GM18507 (cell line): ENCODE measurements at regions not wholly inside any gene's neighbourhood (a gene's known extent, or its start where the extent isn't known, plus 50 kb on each side); places are given as distances from the start of the nearest gene placed in this dataset.

Experiments used
- DNase-seq: peaks from one replicate; pipeline ENCODE4 v3.0.0; 2011; ENCODE audit warnings: low read depth; ENCODE audit not compliant: insufficient read length; ENCODE audit errors: extremely low spot score
- FAIRE-seq: peaks from 2 replicates; lab custom pipeline; 2011; peaks lifted over from hg19 to GRCh38; lab: Jason Lieb, UNC

DNA sequence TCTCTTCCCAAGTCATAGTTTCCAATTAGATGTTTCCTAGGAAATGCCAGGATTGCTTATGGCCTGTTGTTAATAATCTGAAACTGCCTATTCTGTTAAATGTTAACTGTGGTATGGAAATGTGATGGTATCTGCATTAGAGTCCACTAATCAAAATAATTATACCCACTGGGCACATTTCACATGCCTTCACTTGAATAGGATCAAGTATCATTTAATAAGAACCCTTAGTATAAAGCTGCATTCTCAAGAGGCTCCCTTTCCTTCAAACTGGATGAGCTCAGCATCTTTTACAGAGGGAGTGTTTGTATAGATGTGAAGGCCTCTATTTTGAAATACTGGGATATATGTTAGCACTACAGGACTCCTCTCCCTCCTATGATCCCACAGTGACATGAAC, 477.2 kb upstream of the VRK2 start:
- FAIRE-seq (no peak), DNase-seq (no peak)

DNA sequence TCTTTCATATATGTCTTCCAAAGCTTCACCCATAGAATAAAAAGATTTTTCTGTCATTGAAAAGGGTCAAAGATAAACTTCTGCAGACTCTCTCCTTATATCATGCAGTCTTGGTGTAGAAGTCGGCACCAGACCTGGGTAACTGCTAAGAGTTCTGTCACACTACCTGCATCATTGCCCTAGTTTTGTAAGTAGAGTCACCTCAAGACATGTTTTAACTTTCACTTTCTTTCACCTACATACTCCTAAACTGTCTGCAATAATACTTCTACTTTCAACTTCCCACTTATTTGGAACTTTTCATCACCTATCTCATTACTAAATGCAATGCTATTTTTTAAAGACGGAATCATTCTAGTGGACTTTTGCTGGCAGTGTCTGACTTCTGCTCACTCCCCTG, 475.6 kb upstream of the VRK2 start:
- FAIRE-seq (no peak), DNase-seq (no peak)

DNA sequence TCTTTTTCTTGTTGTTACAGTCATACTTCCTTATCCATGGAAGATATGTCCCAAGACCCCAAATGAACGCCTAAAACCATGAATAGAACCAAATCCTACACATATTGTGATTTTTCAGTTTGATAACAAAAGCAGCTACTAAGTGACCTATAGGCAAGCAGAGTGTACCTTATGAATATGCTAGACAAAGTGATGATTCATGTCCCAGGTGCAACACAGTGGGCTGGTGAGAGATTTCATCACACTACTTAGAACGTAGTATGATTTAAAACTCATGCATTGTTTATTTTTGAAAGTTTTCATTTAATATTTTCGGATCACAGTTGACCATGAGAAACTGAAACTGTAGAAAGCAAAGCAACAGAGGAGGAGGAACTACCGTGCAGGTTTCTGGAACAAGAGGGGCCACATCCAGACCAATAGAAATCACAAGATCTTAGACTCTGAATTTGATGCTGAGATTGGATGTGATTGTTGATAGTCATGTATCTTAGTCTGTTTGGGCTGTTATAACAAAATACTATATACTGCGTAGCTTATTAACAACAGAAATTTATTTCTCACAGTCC, 470.8 kb upstream of the VRK2 start:
- DNase-seq = no peak
- no peak for FAIRE-seq

DNA sequence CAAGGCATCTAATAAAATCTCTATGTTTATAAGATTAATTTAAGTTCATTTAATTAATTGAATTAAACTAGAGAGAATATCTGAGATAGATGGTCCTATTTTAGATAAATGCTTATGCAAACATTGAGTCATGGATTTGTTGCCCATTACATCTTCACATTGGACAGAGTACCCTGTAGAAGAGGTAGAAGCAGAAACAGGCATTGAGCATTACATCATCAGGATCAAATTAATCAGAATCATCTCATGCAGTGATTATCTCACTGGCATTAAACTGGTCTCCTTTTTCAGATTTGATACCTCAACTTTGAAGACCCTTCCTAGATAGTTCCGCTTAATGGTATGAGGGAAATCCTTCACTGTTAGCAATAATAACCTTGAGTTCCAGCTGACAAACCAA, 469.6 kb upstream of the VRK2 start:
- no peak for DNase-seq
- FAIRE-seq = no peak

DNA sequence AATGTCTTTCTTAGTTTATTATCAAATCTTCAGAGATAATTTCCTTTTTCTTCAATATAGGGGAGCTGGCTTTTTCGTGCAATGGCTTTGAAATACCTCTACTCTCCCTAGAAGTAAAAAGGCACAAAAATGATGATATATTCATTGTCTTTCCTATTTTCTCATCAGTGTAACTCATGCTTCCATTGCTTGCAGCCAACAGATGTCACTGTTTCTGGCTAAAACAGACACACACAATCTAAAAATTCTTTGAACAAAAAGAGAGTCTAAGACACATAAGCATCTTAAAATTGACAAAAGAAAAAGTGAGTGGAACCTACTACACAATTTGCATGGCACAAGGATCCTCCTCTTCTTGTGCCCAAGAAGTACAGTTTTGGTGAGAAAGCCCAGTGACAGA, 448.7 kb upstream of the VRK2 start:
- DNase-seq (no peak), FAIRE-seq (no peak)

DNA sequence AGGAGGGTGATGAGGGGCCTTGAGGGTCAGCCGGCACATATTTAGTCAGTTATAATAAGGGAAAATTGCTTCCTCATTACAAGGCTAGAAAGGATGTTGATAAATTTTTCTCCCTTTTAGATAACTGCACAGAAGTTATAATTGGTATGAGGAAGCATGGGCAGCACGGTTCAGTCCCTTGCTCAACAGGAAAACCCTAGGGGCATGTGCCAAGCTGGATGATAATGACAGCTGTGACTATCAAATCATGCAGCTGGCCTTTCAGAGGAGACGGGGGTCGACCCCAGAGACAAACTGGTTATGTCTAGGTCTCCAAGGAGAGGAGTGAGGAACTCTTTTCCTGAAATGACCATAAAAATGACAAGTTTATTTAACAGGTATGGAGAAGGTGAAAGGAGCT, 448.1 kb upstream of the VRK2 start:
- no peak for DNase-seq
- no peak for FAIRE-seq

DNA sequence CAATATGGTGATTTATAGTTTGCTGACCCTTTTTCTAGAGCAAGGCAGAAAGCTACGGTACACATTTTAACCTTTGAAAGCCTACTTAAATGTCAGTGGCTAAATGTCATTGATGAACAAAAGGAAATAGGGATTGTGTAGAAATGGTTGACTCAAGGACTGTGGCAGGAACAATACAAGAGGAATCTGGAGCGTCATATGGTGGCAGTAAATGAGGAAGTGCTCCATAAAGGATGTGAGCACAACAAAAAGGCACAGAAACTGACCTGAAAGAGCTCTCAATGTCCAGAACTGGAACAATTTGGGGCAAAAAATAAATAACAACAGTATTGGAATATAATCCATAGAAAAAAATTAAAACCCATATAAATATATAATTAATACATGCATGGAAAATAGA, 443.9 kb upstream of the VRK2 start:
- FAIRE-seq = no peak

DNA sequence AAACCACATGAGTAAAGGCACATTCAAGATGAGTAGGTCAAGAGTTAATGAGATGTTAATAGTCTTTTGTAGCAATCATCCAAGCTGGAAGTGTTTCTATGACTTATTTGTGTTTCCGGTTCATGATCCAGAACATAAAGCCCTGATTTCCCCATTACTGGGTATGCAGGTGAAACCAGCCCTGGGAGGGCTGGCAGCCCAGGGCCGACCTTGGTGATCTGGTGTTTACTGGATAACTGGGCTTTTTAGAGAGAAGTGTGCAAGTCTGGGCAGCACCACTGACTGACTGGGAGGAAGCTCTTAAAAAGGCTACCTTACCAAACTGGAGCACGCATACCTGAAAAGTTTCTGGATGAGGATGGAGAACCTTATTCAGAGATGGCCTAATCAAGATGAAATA, 431.6 kb upstream of the VRK2 start:
- DNase-seq (no peak), FAIRE-seq (no peak)

More for the DNA sequence above, 443.9 kb upstream of the VRK2 start:
- DNase-seq = no peak

DNA sequence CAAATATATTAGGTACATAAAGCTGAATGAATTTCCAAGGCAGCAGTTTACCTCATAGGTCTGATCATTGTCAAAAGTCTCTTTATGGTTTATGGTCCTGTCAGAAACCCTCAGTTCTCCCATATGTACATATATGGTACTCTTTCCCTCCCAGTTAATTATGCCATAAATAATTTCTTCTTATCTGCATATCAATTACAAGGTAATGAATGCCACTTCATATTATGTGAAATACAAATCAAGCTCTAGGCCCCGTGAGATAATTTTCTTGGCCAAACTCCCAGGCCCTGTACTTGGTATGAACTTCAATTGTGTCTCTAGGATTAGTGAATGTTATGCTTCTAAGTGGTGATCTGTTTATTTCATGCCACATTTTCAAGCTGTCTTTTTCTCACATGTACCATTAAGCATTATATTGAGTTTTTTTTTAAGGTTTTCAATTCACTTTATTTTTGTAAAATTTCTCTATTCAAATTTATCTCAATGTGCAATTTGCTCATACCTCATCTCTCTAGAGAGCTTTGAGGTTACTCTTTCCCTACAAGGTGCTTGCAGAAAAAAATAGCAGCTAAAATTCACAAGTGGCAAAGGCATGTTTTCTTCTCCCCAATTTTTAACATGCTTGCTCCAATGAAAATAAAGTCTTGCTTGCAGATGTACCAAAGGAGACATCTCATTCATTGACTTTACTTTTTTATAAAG, 430.6 kb upstream of the VRK2 start:
- no peak for DNase-seq
- FAIRE-seq = no peak

DNA sequence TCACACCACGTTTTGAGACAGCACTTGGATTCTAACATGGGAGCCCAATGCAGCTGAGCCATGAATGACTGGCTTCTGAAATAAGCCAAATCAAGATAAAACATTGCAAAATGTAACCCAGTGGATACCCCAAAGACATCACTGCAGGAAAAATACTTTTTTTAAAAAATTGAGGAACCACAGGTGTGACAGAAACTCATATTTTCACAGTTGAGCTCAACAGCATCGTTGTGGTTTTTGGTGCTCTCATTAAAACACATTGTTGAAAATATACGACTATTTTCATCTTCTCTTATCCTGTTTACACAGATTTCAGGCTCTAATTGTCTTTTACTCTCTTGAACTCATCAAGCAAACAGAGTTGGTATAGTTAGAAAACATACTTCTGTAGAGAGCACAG, 429.3 kb upstream of the VRK2 start:
- DNase-seq = no peak
- no peak for FAIRE-seq

DNA sequence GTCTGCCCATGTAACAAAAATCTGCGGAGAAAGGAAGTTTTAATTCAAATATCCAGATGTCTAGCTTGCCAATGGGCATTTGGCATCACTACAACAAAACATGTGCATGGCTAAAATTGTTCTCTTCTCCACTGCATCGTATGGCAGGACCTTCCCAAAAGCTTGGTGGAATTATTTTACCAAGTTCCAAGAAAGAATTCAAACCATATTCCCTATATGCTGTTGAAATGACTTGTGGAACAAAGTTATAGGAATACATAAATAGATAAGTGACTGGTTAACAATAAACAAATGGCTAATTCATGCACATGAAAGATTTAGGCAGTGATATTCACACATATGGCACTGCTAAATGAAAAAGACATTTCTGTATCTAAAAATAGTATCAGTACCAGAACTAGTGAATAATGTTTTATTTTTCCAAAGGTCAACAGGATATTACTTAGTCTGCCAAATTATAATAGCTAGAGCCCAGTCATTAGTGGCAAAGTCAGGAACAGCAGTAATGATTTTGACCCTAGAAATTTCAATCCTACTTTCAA, 425.4 kb upstream of the VRK2 start:
- FAIRE-seq = no peak

DNA sequence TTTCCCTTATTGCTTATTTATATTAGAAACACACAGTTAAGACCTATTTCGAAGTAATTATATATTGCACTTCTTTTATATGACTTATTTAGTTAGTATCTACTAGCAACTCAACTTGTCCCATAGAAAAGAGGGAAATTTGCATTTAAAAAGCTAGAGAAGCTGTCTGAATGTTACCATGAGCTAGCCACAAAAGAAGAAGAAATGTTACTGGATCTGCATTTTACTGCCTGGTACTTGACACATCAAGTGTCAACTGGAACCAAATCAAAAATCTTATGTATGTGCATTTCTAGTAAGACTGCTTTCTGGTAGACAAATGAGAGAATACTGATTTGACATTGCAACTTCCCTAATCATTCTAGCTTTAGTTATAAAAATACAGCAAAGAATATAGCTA, 424.6 kb upstream of the VRK2 start:
- FAIRE-seq (no peak), DNase-seq (no peak)

More for the DNA sequence above, 425.4 kb upstream of the VRK2 start:
- no peak for DNase-seq

DNA sequence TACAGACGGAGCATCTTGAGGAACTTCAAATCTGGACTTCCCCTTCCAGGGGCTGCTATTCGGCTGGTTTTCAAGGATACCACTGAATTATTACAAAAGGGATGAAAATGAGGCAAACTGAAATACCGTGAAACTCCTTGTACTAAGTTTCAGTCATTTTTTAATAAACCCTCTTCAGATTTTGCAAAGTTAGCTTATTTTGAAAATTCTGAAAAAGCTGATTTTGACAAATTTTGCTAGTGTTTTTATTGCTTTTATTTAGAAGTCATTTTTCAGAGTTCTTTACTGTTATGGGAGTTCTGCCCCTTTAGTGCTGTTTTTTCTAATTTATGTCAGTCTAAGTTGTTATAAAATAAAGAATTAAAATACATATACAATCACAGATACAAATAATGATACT, 390.4 kb upstream of the VRK2 start:
- FAIRE-seq (no peak), DNase-seq (no peak)

DNA sequence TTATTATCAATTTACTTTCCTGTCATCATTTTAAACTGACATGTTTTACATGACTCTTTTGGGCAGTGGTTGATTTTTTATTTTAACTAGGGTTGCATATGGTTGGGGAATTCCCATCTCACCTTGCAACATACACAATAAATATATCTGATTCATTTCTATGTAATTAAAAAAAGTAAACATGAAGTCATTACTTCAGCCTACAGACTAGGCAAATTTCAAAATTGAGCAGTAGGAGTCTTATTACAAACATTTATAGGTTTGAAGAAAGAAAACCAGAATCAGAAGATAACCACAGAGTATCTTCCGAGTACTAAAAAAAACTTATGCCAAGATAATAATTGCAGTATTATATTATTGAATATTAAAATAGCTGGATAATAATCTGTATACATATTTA, 377.0 kb upstream of the VRK2 start:
- FAIRE-seq (no peak), DNase-seq (no peak)

DNA sequence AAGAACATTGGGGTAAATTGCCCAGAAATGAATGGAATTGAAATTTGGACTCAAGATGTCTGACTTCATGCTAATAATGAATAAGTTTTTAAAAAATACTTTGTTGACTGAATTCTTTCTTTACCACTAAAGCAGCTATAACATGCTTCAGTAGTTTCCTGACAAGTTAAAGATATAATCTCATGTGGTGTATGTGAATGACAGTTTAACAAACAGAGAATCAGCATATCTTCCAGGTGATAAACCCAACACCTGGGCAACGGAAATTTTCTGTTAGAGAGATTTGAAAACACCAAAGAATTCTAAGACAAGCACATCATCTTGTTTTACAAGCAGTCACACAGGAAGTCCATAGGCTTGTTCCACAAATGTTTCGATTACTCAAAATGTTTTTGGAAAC, 372.6 kb upstream of the VRK2 start:
- FAIRE-seq (no peak), DNase-seq (no peak)

DNA sequence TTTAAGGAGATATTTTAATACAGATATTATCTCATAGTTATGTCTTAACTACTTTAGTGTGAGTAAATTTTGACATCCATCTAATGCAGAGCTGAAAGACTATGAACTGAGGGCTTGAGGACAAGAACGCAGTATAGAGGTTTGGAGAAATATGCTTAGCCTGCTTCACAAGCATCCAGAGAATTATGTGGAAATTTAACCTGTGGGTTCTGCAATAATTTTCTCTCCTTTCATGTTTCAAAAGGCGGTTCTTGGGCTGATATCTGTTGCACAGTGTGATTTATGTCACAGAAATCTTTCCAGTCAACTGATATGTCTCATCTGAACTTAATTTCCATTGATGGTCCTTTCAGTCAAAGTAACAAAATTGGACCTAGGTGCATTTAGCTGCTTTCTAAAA, 371.9 kb upstream of the VRK2 start:
- FAIRE-seq = no peak
- no peak for DNase-seq

DNA sequence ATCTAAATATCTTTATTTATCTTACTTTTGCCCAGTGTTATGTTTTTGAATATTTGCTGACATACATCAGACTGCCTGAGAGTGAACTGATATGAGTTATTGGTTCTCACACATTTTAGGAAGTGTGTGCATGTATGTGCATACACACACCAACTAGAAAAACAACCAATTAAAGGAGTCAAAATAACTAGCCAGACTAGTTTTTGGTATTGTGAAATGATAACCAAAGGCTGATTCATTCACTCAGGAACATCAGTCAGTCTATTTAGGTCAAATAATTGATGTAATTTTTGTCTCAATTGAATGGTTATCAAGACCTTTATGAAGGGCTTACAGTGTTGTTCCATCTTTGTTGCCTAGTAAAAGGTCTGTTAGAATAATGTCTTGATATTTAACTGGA, 369.3 kb upstream of the VRK2 start:
- no peak for DNase-seq
- no peak for FAIRE-seq

DNA sequence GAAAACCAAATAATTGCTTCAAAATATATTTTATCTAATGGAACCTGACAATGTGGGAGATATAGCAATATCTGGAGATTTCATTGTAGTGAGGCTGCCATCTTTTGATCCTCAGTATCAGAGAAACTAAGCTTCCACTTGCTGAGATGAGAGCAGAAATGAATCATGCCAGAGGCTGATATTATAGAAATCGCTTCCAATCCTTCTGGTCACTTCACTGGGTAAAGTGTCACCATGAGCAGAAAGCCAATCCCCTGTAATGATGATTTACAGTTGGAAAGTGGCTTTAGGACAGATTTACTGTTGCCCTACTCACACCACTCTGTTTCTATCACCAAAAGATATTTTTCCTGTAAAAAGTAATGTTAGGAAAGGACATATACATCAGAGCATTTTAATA, 365.0 kb upstream of the VRK2 start:
- no peak for FAIRE-seq
- DNase-seq = no peak

DNA sequence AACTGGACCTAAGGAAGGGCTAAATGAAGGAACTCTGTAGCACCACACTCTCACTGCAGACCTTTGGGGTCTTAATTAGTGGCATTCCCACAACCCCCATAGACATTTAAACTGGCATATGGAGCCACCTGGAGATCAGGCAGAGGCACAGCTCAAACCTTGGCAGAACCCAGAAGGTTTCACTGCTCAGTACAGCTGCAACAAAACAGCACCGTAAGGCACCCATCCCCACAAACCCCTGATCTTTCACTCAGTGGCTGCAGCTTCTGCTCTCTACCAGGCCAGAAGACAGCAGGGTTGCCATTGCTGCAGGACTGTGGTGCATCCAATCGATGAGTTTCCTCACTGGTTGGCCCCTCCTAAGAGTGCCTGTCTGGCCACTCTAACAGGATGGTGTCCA, 361.6 kb upstream of the VRK2 start:
- FAIRE-seq = no peak
- no peak for DNase-seq

DNA sequence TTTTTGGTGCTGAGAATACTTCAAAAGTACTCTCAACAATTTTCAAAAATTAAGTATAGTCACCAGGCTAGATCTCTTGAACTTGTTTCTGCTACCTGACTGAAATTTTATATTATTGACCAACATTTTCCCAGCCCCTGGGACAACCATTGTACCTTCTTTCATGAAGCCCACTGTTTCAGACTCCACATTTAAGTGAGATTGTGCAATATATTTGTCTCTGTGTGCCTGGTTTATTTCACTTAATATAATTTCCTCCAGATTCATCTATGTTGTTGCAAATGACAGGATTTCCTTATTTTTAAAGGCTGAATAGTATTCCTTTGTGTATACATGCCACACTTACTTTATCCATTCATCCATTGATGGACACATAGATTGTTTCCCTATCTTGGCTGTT, 354.2 kb upstream of the VRK2 start:
- FAIRE-seq = no peak

DNA sequence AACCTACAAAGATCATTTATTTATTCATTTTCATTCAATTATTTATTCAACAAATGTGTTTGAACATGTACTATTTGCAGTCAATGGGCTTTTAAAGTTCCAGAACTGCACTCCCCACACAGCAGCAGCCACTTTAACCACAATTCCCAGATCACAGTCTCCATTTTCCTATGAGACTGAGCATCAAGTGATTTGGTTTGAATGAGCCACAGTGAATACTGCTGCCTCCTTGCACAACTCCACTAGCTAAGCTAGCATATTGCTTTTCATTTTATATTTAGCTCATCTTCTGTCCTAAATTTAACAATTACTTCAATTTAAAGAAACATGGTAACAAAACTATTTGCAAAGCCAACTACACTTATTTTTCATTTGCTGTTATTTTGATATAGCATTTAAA, 353.4 kb upstream of the VRK2 start:
- FAIRE-seq (no peak), DNase-seq (no peak)

More for the DNA sequence above, 354.2 kb upstream of the VRK2 start:
- no peak for DNase-seq
